Heart left ventricle (tissue), 13 donors: ENCODE measurements at regions not wholly inside any gene's neighbourhood (a gene's known extent, or its start where the extent isn't known, plus 50 kb on each side); places are given as distances from the start of the nearest gene placed in this dataset.

Experiments used
- POLR2A ChIP-seq, 2 donors: fragments of 450-650 bp; IDR thresholded peaks; one replicate each; pipeline ENCODE4 v1.6.1; 2017; ENCODE audit warnings: antibody characterized with exemption in 2 of 2, mild to moderate bottlenecking in 2 of 2, moderate library complexity in 2 of 2
- TF ChIP-seq, protein P1 (sequence below), 12 donors: fragments of 200-600 bp; sonication (generic) in 4 of 12; IDR thresholded peaks; one replicate each; pipeline versions ENCODE4 v1.5.0 to v1.8.0; 2018 to 2022; ENCODE audit warnings: antibody characterized with exemption in 12 of 12, mild to moderate bottlenecking in 5 of 12
- donor health status: ischemic (EF 13 %, LVEDD 7.1; RV severe dilation, severe dysfunction).
- donor health status: DM: no; HTN: yes; CAD: no.
- donor health status: DM: no; HTN: no; CAD: no.
- donor health status: ischemic (EF 25% LVEDD 6.9; RV normal size, moderate dysfunction).
- donor health status: ischemic (EF 25% LVEDD 5.7; RV mildly dilated, moderate dysfunction).
- donor health status: ischemic (EF 35%, LVEDD 5.7; RV mildly dilated, moderate dysfunction).
- donor health status: nonischemic (EF 11% LVEDD 7.7; RV severe dilation, severe dysfunction).
- donor health status: DM: yes; HTN: yes; CAD: no.
- donor health status: PGD.
- donor health status: ischemic (EF 29% LVEDD 5.4; RV normal size, mild dysfunction).
- donor health status: nonischemic (EF 23%, LVEDD 6.1; RV moderate dilation, normal function).

GRCh38 chr5:166024970-166025369 is 2266.5 kb upstream of the WWC1 start:
- TF ChIP-seq, protein P1, sequence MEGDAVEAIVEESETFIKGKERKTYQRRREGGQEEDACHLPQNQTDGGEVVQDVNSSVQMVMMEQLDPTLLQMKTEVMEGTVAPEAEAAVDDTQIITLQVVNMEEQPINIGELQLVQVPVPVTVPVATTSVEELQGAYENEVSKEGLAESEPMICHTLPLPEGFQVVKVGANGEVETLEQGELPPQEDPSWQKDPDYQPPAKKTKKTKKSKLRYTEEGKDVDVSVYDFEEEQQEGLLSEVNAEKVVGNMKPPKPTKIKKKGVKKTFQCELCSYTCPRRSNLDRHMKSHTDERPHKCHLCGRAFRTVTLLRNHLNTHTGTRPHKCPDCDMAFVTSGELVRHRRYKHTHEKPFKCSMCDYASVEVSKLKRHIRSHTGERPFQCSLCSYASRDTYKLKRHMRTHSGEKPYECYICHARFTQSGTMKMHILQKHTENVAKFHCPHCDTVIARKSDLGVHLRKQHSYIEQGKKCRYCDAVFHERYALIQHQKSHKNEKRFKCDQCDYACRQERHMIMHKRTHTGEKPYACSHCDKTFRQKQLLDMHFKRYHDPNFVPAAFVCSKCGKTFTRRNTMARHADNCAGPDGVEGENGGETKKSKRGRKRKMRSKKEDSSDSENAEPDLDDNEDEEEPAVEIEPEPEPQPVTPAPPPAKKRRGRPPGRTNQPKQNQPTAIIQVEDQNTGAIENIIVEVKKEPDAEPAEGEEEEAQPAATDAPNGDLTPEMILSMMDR (IDR thresholded peaks at IDR 0.05) = no peak
- TF ChIP-seq POLR2A (IDR thresholded peaks at IDR 0.05) = no peak
